NCI-H2107 treated with DMSO at 0.1 percent for 48 hours (cell line): ENCODE measurements at regions not wholly inside any gene's neighbourhood (a gene's known extent, or its start where the extent isn't known, plus 50 kb on each side); places are given as distances from the start of the nearest gene placed in this dataset.

Experiments used
- DNase-seq: peaks from one replicate; lab custom pipeline; 2025; ENCODE audit not compliant: unreplicated experiment; lab: John Stamatoyannopoulos, UW

GRCh38 chr18:11553098-11553940, 56.1 kb upstream of the SLC35G4 start:
- DNase-seq: peak; percentile 3

GRCh38 chr18:11548916-11549551, 60.4 kb upstream of the SLC35G4 start:
- DNase-seq: no peak

- DNase-seq: no peak
Measured at GRCh38 chr18:11548396-11548795, 61.0 kb upstream of the SLC35G4 start.

GRCh38 chr18:11544060-11544633, 65.2 kb upstream of the SLC35G4 start:
- DNase-seq: no peak

GRCh38 chr18:11541179-11541578, 68.2 kb upstream of the SLC35G4 start:
- no peak for DNase-seq

DNA sequence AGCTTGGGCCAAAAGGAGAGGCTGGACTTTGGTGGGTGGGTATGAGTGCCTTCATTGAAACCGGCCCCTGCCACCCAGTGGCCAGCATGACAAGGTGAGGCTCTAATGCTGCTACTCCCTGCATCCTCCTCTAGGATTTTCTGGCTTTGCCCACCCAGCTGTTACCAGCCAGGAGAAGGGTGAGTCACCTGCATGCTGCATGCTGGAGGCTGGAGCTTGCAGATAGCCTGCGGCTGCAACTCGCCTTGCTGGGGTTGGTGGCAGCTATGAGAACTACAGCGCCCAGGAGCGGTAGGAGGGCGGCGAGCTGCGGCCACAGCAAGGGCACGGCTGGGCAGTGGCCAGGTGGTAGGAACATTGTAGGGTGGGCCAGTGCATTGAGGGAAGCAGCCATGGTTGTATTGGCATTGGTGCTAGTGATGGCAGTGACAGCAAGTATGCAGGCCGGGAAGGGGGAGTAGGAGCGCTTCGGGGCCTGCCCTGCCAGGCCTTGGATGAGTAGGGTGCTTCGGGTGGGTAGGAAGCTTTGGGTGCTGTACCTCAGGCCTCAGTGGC, 75.4 kb upstream of the SLC35G4 start:
- no peak for DNase-seq

- DNase-seq: no peak
Measured at GRCh38 chr18:11533513-11533890, 75.9 kb upstream of the SLC35G4 start.

DNA sequence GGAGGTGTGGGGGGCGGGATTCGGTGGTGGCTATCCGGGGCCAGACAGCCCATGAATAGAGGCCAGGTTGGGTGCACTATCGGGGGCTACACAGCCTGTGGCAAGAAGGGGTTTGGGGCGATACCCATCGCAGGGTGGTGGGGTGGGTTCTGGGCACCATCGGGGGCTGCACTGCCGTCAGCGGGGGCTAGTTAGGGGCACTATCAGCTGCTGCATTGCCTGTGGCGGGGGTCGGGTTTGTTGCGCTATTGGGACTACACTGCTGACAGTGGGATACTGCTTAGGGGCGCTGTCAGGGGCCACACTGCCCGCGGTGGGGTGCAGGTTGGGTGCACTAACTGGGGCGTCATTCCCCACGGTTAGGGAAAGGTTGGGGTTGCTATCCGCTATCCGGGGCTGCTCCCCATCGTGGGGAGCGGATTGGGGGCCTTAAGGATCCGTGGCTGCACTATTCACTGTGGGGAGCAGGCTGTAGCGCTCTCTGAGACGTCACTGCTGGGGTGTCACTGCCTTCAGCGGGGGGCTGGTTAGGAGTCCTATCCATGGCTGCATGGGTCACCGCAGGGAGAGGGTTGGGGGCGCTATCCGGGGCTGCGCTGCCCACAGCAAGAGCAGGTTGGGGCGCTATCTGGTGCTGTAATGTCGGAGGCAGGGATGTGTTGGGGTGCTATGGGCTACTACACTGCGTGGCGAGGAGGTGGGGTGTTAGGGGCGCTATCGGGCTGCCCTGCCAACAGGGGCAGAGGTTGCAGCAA, 76.5 kb upstream of the SLC35G4 start:
- DNase-seq: no peak

DNA sequence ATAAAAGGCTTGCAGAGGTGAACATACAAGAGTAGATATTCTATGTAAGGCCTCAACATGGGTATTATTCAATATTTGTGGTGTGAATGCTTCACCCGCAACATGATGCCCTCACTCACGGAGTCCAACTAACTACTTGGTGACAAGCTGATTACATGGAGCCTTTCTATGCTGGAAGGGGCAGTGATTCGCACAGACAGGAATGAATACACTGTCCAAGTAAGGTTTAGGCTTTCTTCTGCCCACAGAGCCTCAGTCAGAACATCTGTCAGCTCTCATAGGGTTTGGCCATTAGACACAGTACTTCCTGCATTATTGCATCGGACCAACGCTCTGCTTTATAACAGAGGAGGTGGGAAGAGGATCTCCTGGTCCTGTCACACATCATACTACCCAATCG, 80.3 kb upstream of the SLC35G4 start:
- no peak for DNase-seq

DNA sequence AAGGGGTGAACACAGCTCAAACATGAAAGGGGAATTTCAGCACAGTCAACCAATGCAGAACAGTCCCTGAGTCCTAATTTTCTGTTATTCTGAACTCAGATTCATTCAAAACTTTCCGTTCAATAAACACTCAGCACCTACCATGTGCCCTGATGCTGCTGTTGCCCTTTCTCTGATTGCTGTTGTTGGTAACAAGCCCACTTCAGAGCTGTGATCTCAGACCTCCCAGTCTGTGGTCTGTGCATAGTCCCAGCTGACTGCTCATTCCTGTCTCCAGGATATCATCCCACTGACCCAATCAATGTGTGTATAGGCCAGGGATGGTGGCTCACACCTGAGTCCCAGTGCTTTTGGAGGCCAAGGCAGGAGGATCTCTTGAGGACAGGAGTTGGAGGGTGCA, 82.7 kb upstream of the SLC35G4 start:
- DNase-seq: no peak

DNA sequence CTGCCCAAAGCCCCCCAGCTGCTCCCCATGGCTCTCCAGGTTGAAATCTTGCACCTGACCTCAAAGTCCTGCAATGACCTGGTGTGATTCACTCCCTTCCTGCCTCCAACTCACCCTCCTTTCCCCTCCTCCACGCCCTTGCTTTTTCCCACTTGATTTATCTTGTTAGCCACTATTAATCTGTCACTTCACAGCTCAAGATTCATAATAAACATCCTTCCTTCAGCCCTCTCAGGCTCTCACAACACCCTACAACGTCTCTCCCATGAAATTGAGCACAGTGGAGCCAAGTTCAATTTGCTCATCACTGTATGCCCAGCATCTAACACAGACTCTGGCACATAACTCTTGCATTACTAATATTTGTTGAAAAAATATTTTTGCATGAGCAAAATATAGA, 85.6 kb upstream of the SLC35G4 start:
- no peak for DNase-seq

DNA sequence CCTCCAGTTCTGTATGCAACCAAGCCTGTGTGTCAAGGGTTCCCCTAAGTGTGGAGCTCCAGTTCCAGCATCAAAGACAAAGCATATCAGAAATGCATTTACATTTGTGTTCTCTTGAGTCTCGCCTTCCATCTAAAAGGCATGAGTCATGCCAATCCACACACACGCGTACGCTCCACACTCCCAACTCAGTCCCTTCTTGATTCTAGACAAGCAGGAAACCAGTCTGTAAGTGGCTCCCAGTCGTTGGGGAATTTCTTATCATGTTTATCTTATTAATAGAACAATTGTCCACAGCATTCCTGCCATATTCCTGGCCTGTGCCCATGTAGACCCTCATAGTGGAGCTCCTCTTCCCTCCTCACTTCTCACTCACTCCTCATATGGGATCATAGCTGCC, 86.4 kb upstream of the SLC35G4 start:
- DNase-seq: no peak

- DNase-seq: no peak
Measured at GRCh38 chr18:11521853-11522252, 87.5 kb upstream of the SLC35G4 start.

- DNase-seq: no peak
Measured at GRCh38 chr18:11520536-11520935, 88.9 kb upstream of the SLC35G4 start.

DNA sequence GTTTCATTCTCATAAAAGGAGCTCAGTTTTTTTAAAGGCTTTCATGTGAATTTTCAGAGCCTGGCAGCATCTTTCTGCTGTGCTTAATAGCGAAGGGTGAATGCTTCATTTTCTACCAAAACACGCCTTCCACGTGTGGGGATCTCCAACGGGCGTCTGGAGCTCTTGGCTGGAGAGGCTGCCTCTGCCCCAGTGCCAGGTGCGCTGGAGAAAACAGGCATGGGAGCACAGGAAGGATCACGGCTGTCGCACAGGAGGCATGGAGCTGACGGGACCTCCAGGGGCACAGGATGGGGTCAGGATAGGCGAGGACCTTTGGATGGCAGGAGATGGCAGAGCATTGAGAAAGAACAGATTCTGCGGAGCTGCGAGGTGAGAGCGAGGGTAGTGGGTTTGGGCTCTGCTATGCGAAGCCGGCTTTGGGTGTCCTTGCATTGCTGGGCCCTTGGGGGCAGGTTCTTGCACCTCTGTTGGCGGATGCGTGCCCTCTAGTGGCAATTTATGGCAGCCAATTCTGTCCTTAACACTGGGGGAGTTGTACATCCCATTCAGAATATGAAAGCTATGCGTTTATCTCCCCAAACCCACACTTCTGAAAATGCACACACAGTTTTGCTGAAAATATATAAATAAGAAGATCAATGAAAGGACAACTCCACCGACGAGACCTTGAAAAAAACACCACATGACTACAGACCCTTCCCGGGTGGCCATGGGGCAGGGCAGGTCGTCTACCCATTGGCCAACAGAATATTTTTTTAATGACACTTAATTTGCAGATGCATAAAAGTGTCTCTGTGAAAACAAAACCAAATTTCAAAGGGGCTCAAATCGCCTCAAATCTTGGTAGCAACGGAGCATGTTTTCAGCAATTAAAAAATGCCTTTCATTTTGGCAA, 90.4 kb upstream of the SLC35G4 start:
- DNase-seq: no peak

GRCh38 chr18:11517704-11518103, 91.7 kb upstream of the SLC35G4 start:
- no peak for DNase-seq

GRCh38 chr18:11516751-11517503, 92.5 kb upstream of the SLC35G4 start:
- no peak for DNase-seq

- DNase-seq: no peak
Measured at GRCh38 chr18:11514267-11514666, 95.1 kb upstream of the SLC35G4 start.
